Upper lobe of left lung (tissue), 6 donors: ENCODE measurements at regions not wholly inside any gene's neighbourhood (a gene's known extent, or its start where the extent isn't known, plus 50 kb on each side); places are given as distances from the start of the nearest gene placed in this dataset.

Source experiments
- ATAC-seq, 2 donors: fragments of 200-7000 bp; cut with Tn5 transposase; one replicate each; pipeline ENCODE4 v1.9.1; 2022; ENCODE audit warnings: mild to moderate bottlenecking in 2 of 2, moderate library complexity in 2 of 2; ENCODE audit not compliant: low FRiP score in 2 of 2
- DNase-seq, 2 donors: peaks; one replicate each; pipeline ENCODE4 v3.0.0-alpha.2; 2019 to 2020
- H3K27ac ChIP-seq, 4 donors: fragments of 200-600 bp; sonication (generic); one replicate each; pipeline ENCODE4 v1.5.1; 2016 to 2019
- H3K27me3 ChIP-seq, 4 donors: fragments of 200-600 bp; sonication (generic); one replicate each; pipeline ENCODE4 v1.5.1; 2017 to 2019
- H3K36me3 ChIP-seq, 4 donors: fragments of 200-600 bp; sonication (generic); one replicate each; pipeline ENCODE4 v1.5.1; 2016 to 2019
- H3K4me1 ChIP-seq, 4 donors: fragments of 200-600 bp; sonication (generic); one replicate each; pipeline ENCODE4 v1.5.1; 2018 to 2019
- H3K4me3 ChIP-seq, 4 donors: fragments of 200-600 bp; sonication (generic); one replicate each; pipeline ENCODE4 v1.5.1; 2017 to 2019; ENCODE audit warnings: mild to moderate bottlenecking in 2 of 4, moderate library complexity in 1 of 4
- H3K9me3 ChIP-seq, 4 donors: fragments of 200-600 bp; sonication (generic); one replicate each; pipeline ENCODE4 v1.5.1; 2018 to 2019
- EP300 ChIP-seq, 4 donors: sonication (generic); formaldehyde crosslinking; IDR thresholded peaks; one replicate each; pipeline ENCODE4 v1.5.1; 2017; ENCODE audit warnings: antibody characterized with exemption in 4 of 4, control low read depth in 2 of 4
- POLR2A ChIP-seq, 4 donors: fragments of 450-650 bp; IDR thresholded peaks; one replicate each; pipeline ENCODE4 v1.5.1; 2016 to 2017; ENCODE audit warnings: antibody characterized with exemption in 4 of 4, mild to moderate bottlenecking in 2 of 4
- POLR2AphosphoS5 ChIP-seq, 2 donors: sonication (generic); formaldehyde crosslinking; IDR thresholded peaks; one replicate each; pipeline ENCODE4 v1.5.1; 2017; ENCODE audit warnings: antibody characterized with exemption in 2 of 2
- WGBS, 2 donors: methylation state at CpG; one replicate each; pipeline ENCODE4 v1.1.5; 2017 to 2018; 5-methylcytosine and 5-hydroxymethylcytosine counted together
- TF ChIP-seq, protein P1 (sequence below), 6 experiments: fragments of 450-650 bp in 4 of 6; fragments of 200-600 bp in 2 of 6; sonication (generic) in 2 of 6; IDR thresholded peaks; one replicate each; pipeline ENCODE4 v1.5.1; 2016 to 2019; ENCODE audit warnings: antibody characterized with exemption in 6 of 6
- donor health status: DM: no; HTN: no; CAD: no; lungs with moderate emphysema.
- donor health status: DM: no; HTN: yes; CAD: no; lungs with severe emphysema.

DNA sequence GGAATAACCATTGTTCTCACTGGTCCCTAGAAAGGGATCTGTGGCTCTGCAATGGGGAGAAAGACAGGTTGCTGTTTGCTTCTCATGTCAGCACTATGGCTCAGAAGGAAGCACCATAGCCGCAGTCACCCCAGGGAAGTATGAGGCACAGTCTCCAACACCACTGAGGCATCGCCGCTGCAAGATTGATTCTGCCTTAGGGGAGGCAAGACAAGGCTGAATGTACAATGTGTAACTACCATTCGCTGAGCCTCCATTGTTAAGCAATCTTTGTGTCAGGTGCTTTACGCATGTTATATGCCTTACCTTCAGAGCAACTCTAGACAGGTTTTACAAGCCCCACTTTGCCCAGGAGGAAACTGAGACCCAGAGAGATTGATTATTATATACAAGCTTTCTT, 100.7 kb upstream of the KCNMB2 start:
- no peak overlapping the region for H3K4me3 ChIP-seq
- ATAC-seq (no peak), DNase-seq (no peak)
- H3K27ac ChIP-seq: no peak overlapping the region
- H3K4me1 ChIP-seq: no peaks in the 10 kb centered on the region
- 89 to 90% methylated on average over 3 to 5 of the region's 5 CpGs for WGBS, 2 donors
- H3K27me3 ChIP-seq: no peaks in the 10 kb centered on the region
- TF ChIP-seq POLR2A (IDR thresholded peaks at IDR 0.05) (no peak), POLR2AphosphoS5 (IDR thresholded peaks at IDR 0.05) (no peak), EP300 (IDR thresholded peaks at IDR 0.05) (no peak)
- TF ChIP-seq, protein P1, sequence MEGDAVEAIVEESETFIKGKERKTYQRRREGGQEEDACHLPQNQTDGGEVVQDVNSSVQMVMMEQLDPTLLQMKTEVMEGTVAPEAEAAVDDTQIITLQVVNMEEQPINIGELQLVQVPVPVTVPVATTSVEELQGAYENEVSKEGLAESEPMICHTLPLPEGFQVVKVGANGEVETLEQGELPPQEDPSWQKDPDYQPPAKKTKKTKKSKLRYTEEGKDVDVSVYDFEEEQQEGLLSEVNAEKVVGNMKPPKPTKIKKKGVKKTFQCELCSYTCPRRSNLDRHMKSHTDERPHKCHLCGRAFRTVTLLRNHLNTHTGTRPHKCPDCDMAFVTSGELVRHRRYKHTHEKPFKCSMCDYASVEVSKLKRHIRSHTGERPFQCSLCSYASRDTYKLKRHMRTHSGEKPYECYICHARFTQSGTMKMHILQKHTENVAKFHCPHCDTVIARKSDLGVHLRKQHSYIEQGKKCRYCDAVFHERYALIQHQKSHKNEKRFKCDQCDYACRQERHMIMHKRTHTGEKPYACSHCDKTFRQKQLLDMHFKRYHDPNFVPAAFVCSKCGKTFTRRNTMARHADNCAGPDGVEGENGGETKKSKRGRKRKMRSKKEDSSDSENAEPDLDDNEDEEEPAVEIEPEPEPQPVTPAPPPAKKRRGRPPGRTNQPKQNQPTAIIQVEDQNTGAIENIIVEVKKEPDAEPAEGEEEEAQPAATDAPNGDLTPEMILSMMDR (IDR thresholded peaks at IDR 0.05): no peak
- H3K9me3 ChIP-seq: no peaks in the 10 kb centered on the region
- H3K36me3 ChIP-seq: no peaks in the 10 kb centered on the region

DNA sequence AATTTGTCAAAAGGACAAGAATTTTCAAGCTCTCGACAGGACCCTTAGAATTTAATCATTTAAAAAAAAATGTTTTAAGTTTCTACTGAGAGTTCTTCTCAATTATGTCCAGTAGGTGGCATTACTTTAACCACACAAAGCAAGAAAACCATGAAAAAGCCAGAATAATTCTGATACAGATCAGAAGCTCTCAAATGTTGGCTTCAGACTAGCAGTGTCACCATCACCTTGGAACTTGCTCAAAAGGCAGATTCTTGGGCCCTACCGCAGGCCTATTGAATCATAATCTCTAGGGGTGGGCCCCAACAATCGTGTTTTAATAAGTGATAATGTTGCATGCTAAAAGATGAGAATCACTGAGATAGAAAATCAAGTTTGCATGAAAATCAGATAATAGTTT, 99.5 kb upstream of the KCNMB2 start:
- TF ChIP-seq, protein P1 (IDR thresholded peaks at IDR 0.05): peak in 5 of 6 experiments; percentile 15 to 43 (median 31)
- no peak for TF ChIP-seq EP300 (IDR thresholded peaks at IDR 0.05)
- no peak for TF ChIP-seq POLR2A (IDR thresholded peaks at IDR 0.05)
- TF ChIP-seq POLR2AphosphoS5 (IDR thresholded peaks at IDR 0.05): no peak
- Histone ChIP-seq H3K36me3 (no peaks in the 10 kb centered on the region), H3K4me3 (no peak overlapping the region), H3K4me1 (no peaks in the 10 kb centered on the region), H3K27me3 (no peaks in the 10 kb centered on the region), H3K9me3 (no peaks in the 10 kb centered on the region), H3K27ac (no peak overlapping the region)
- DNase-seq (no peak), ATAC-seq (peak in 1 of 2 donors; percentile 67)
- WGBS, 2 donors: 28 to 32% methylated on average over 3 of the region's 3 CpGs

DNA sequence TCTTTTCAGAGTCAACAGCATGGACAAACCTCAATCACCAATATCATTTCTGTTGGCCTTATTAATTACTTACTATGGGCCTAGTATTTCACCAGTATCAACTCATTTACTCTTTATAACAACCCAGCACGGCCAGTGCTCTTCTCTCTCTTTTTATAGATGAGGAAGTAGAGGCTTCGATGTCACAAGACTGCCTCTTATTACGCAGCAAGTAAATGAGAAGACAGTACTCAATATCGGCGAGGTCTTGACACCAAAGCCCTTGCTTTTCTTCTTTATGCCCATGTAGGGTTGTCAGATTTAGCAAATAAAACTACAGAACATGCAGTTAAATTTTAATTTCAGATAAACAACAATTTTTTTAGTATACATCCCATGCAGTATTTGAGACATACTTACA, 99.0 kb upstream of the KCNMB2 start:
- Histone ChIP-seq H3K27ac (no peak overlapping the region), H3K27me3 (no peaks in the 10 kb centered on the region), H3K4me3 (no peak overlapping the region), H3K9me3 (no peaks in the 10 kb centered on the region), H3K4me1 (no peaks in the 10 kb centered on the region), H3K36me3 (no peaks in the 10 kb centered on the region)
- ATAC-seq: no peak
- no peak for DNase-seq
- TF ChIP-seq EP300 (IDR thresholded peaks at IDR 0.05) (no peak), POLR2A (IDR thresholded peaks at IDR 0.05) (no peak), POLR2AphosphoS5 (IDR thresholded peaks at IDR 0.05) (no peak)
- TF ChIP-seq, protein P1 (IDR thresholded peaks at IDR 0.05): no peak
- WGBS, 2 donors: 68 to 81% methylated on average over 5 of the region's 5 CpGs

DNA sequence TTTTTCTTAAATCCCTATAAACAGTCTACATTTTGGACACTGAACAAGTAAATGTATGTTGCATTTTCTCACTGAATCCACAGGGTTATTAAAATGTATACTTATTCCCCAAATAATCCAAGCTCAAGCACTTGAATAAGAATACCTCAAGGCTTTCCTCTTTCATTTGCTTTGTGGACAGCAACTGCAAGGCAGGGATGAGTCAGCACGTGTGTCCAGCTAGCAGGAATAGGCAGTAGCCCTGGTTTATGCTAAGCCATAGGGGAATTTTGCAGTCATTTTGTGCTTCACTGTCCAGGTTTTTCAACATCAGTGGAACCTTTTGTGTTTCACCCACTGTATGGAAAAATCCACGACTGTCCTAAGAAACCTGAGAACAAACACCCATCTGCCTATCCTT, 96.7 kb upstream of the KCNMB2 start:
- Histone ChIP-seq H3K36me3 (no peaks in the 10 kb centered on the region), H3K27ac (no peak overlapping the region), H3K4me1 (no peaks in the 10 kb centered on the region), H3K4me3 (no peak overlapping the region), H3K9me3 (no peaks in the 10 kb centered on the region), H3K27me3 (no peaks in the 10 kb centered on the region)
- ATAC-seq (no peak), DNase-seq (no peak)
- WGBS, 2 donors: 64 to 74% methylated on average over 2 of the region's 2 CpGs
- TF ChIP-seq EP300 (IDR thresholded peaks at IDR 0.05) (no peak), POLR2AphosphoS5 (IDR thresholded peaks at IDR 0.05) (no peak), POLR2A (IDR thresholded peaks at IDR 0.05) (no peak)
- TF ChIP-seq, protein P1 (IDR thresholded peaks at IDR 0.05): no peak

DNA sequence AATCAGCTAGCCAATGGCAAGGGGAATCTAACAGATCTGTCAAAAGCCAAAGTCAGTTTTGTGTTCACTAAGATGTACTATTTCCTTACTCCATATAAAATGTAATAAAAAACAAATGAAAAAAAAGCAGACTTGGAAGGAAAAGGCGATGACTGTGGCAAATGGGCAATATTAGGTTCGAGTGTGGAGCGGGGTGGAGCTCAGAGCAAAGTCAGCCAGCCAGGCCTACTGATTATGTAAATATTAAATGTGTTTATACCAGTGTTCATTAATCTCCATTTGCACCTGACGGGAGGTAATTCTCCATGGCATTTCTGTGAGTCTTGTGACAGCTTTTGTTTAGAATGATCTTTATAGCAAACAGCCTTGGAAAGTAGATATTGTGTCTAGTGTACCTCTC, 96.2 kb upstream of the KCNMB2 start:
- WGBS, 2 donors: 81 to 82% methylated on average over 4 of the region's 4 CpGs
- no peak for ATAC-seq
- Histone ChIP-seq H3K27me3 (no peaks in the 10 kb centered on the region), H3K9me3 (no peaks in the 10 kb centered on the region), H3K4me1 (no peaks in the 10 kb centered on the region), H3K27ac (no peak overlapping the region), H3K4me3 (no peak overlapping the region), H3K36me3 (no peaks in the 10 kb centered on the region)
- TF ChIP-seq, protein P1 (IDR thresholded peaks at IDR 0.05): no peak
- TF ChIP-seq POLR2A (IDR thresholded peaks at IDR 0.05) (no peak), POLR2AphosphoS5 (IDR thresholded peaks at IDR 0.05) (no peak), EP300 (IDR thresholded peaks at IDR 0.05) (no peak)
- no peak for DNase-seq
